ENCODE measurements at regions not wholly inside any gene's neighbourhood (a gene's known extent, or its start where the extent isn't known, plus 50 kb on each side); places are given as distances from the start of the nearest gene placed in this dataset.
A peak's percentile ranks its signal among the peaks of the same experiment; 100 is the strongest.

GRCh38 chr16:50862818-50863643 is 121.1 kb downstream of the CYLD start:
- CTCF ChIA-PET: interaction anchor here (1.2 to 2.6 kb wide), 4 partner anchors 21 to 57 kb away, joined by 3 to 22 read pairs (median 4); no protein-coding TSS in a partner anchor
- TF ChIP-seq CTCF (IDR thresholded peaks at IDR 0.05; ENCODE audit: unreplicated experiment): no peak
- no TSS peak for BruUV-seq (replicated peaks)
- H3K9me3 Mint-ChIP-seq (ENCODE audit: low read depth, unreplicated experiment): no peaks in the 10 kb centered on the region
- no peaks in the 10 kb centered on the region for H3K36me3 Mint-ChIP-seq (ENCODE audit: insufficient read depth, unreplicated experiment)
- no peak for DNase-seq
- intact Hi-C loops (cut with micrococcal nuclease; ENCODE audit: unreplicated experiment): no loop called here
- no peak overlapping the region for H3K4me3 Mint-ChIP-seq (ENCODE audit: low read depth, unreplicated experiment)
- peaks cover 65% of the 10 kb centered on the region for H3K4me1 Mint-ChIP-seq (ENCODE audit: low read depth, unreplicated experiment)
- peak overlapping the region; percentile 57 for H3K27ac Mint-ChIP-seq (ENCODE audit: unreplicated experiment)
- no peaks in the 10 kb centered on the region for H3K27me3 Mint-ChIP-seq (ENCODE audit: unreplicated experiment)

DNA sequence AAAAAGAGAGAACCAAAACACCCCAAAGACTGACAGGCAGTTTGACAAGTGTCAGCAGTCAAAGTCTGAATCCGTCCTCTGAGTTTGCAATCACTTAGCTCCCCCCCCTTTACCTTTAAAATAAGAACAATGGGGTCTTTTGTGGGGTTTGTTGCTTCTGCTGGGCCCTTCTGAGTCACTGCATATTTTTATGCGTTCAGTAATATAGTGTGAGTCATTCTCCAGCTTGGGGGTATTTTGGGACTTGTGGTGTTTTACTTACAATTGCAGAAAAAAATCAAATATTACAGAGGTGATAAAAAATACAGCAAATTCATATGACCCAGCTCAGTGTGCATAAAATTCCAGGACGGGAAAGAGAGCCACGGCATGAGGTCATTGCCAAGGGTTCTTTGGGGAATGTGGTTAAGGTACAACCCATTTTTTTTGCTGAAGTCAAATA is 120.1 kb downstream of the CYLD start:
- no TSS peak for BruUV-seq (replicated peaks)
- Mint-ChIP-seq H3K36me3 (ENCODE audit: insufficient read depth, unreplicated experiment) (no peaks in the 10 kb centered on the region), H3K27ac (ENCODE audit: unreplicated experiment) (peak overlapping the region; percentile 57), H3K9me3 (ENCODE audit: low read depth, unreplicated experiment) (no peaks in the 10 kb centered on the region), H3K4me1 (ENCODE audit: low read depth, unreplicated experiment) (peaks cover 65% of the 10 kb centered on the region), H3K4me3 (ENCODE audit: low read depth, unreplicated experiment) (peak overlapping the region; percentile 5), H3K27me3 (ENCODE audit: unreplicated experiment) (no peaks in the 10 kb centered on the region)
- TF ChIP-seq CTCF (IDR thresholded peaks at IDR 0.05; ENCODE audit: unreplicated experiment): no peak
- peak; percentile 65 for DNase-seq
- intact Hi-C loops (cut with micrococcal nuclease; ENCODE audit: unreplicated experiment): no loop called here
- CTCF ChIA-PET: interaction anchor here (0.5 to 2.6 kb wide), 8 partner anchors 14 to 306 kb away, joined by 3 to 22 read pairs (median 3); no protein-coding TSS in a partner anchor

DNA sequence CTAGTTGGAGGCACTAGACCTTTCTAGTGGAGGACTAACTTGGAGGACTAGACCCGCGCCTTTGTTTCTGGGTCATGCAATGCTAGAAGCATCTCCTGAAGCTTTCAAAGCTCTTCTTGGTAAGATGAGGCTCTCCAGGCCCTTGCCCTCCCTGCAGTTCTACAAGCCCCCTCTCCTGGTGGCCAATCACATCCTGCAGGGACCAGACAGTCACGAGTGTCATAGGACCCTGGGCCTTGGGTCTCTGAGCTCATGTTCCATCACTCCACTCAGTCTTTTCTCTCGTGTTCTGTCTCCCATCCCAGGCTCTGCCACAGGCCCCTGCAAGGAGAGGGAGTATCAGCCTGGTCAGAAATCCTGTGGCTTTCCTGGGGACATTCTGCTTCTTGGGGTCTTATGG is 119.6 kb downstream of the CYLD start:
- CTCF ChIA-PET: interaction anchor here (0.5 to 2.6 kb wide), 8 partner anchors 15 to 305 kb away, joined by 3 to 22 read pairs (median 4); no protein-coding TSS in a partner anchor
- Mint-ChIP-seq H3K27me3 (ENCODE audit: unreplicated experiment) (no peaks in the 10 kb centered on the region), H3K36me3 (ENCODE audit: insufficient read depth, unreplicated experiment) (no peaks in the 10 kb centered on the region), H3K4me1 (ENCODE audit: low read depth, unreplicated experiment) (peaks cover 65% of the 10 kb centered on the region), H3K9me3 (ENCODE audit: low read depth, unreplicated experiment) (no peaks in the 10 kb centered on the region), H3K27ac (ENCODE audit: unreplicated experiment) (peak overlapping the region; percentile 57), H3K4me3 (ENCODE audit: low read depth, unreplicated experiment) (peak overlapping the region; percentile 5)
- intact Hi-C loops (cut with micrococcal nuclease; ENCODE audit: unreplicated experiment): no loop called here
- no TSS peak for BruUV-seq (replicated peaks)
- TF ChIP-seq CTCF (IDR thresholded peaks at IDR 0.05; ENCODE audit: unreplicated experiment): no peak
- DNase-seq: no peak

DNA sequence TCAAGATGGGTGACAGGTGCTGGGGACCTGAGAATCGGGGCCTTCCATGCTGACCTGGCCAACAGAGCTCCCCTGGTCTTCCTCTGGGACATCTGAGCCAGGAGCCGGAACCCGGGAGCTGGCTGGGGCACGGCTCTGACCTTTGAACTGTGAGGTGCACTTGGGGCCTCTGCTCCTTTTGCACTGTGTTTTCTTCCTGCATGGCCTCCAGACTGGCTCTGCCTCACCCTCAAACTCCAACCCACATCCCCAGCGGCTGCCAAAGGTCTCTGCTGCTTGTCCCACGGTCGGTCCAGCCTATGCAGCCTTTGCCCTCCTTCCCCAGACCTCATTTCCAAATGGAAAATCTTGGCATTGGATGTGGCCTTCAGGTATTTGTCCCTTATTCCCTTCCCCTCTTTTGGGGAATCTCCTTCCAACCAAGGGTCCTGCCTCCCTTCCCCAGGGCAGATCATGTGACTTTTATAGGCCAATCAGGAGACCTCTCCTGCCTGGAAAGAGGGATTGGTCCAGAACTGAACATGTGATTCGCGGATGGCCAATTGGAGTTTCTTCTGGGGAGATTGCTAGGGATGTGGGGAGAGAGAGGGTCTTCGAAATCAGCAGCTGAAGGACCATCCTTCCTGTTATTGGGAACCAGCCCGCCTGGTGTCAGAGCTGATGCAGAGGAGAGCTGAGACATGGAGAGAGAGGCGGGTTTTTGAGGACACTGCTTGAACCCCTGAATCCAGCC is 117.9 kb downstream of the CYLD start:
- CTCF ChIA-PET: no interaction called here
- DNase-seq: no peak
- TF ChIP-seq CTCF (IDR thresholded peaks at IDR 0.05; ENCODE audit: unreplicated experiment): no peak
- H3K9me3 Mint-ChIP-seq (ENCODE audit: low read depth, unreplicated experiment): no peaks in the 10 kb centered on the region
- H3K27ac Mint-ChIP-seq (ENCODE audit: unreplicated experiment): peak overlapping the region; percentile 55
- no peak overlapping the region for H3K4me3 Mint-ChIP-seq (ENCODE audit: low read depth, unreplicated experiment)
- H3K4me1 Mint-ChIP-seq (ENCODE audit: low read depth, unreplicated experiment): peaks cover 54% of the 10 kb centered on the region
- no TSS peak for BruUV-seq (replicated peaks)
- H3K27me3 Mint-ChIP-seq (ENCODE audit: unreplicated experiment): no peaks in the 10 kb centered on the region
- intact Hi-C loops (cut with micrococcal nuclease; ENCODE audit: unreplicated experiment): no loop called here
- H3K36me3 Mint-ChIP-seq (ENCODE audit: insufficient read depth, unreplicated experiment): no peaks in the 10 kb centered on the region
